ENCODE measurements at regions not wholly inside any gene's neighbourhood (a gene's known extent, or its start where the extent isn't known, plus 50 kb on each side); places are given as distances from the start of the nearest gene placed in this dataset.

DNA sequence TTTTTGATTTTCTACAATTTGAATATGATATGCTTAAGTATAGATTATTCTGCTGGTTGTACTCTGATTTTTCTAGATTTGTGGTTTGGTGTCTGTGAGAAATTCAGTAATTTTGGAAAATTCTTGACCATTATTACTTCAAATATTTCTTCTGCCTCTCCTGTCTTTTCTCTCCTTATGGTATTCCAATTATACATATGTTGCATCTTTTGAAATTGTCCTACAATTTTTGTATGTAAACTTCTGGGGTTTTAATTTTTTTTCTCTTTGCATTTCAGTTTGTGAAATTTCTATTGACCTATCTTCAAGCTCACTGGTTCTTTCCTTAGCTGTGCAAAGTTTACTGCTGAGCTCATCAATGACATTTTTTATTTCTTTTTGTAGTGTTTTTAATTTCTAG, 534.4 kb upstream of the SLC35B3 start:
- Histone ChIP-seq H3K4me2 (ENCODE audit: insufficient read depth, low read length) (no peak overlapping the region), H3K79me2 (ENCODE audit: control insufficient read depth, insufficient read depth, low read length) (no peaks in the 10 kb centered on the region), H3K9me3 (replicated peaks; ENCODE audit: control insufficient read depth, insufficient read depth, low read length) (peaks cover 2% of the 10 kb centered on the region), H3K4me1 (ENCODE audit: control insufficient read depth, extremely low read depth, insufficient read depth, low read length) (no peaks in the 10 kb centered on the region), H3K9me1 (replicated peaks; ENCODE audit: control insufficient read depth, extremely low read depth, insufficient read depth, low read length) (no peaks in the 10 kb centered on the region), H3K4me3 (replicated peaks in 1 of 3; ENCODE audit: insufficient read depth in 1 of 3, low read depth in 1 of 3, low read length in 3 of 3) (no peak overlapping the region), H3K27me3 (ENCODE audit: control insufficient read depth in 2 of 2, insufficient read depth in 2 of 2, low read length in 2 of 2) (no peaks in the 10 kb centered on the region), H2AFZ (ENCODE audit: low read depth, low read length) (no peak overlapping the region), H3K36me3 (ENCODE audit: control insufficient read depth in 2 of 2, extremely low read depth in 1 of 2, insufficient read depth in 2 of 2, low read length in 2 of 2) (no peaks in the 10 kb centered on the region), H3K27ac (ENCODE audit: insufficient read depth, low read depth, low read length) (no peak overlapping the region), H3K9ac (replicated peaks; ENCODE audit: extremely low read depth, insufficient read depth, low read length) (no peak overlapping the region), H4K20me1 (replicated peaks; ENCODE audit: control insufficient read depth, extremely low read depth, insufficient read depth, low read length) (no peaks in the 10 kb centered on the region)
- no TSS peak for BruUV-seq (replicated peaks)
- no peak for FAIRE-seq
- intact Hi-C loops (cut with micrococcal nuclease) (no loop called here), dilution Hi-C loops (cut with MboI; ENCODE audit: extremely low pct_ligation_motif_present, low sequenced_read_pairs) (no loop called here)
- TF ChIP-seq POLR2AphosphoS5 (IDR thresholded peaks at IDR 0.05; ENCODE audit: insufficient read depth, low read depth, low read length) (no peak), FOS (IDR thresholded peaks at IDR 0.05; ENCODE audit: borderline replicate concordance, insufficient read depth, low read length) (no peak), MYC (IDR thresholded peaks at IDR 0.05; ENCODE audit: low read depth, low read length) (no peak), POLR2A (IDR thresholded peaks at IDR 0.05; ENCODE audit: low read depth, low read length) (no peak), JUN (IDR thresholded peaks at IDR 0.05; ENCODE audit: borderline replicate concordance, insufficient read depth, insufficient read length, low read depth) (no peak), EZH2 (IDR thresholded peaks at IDR 0.05; ENCODE audit: borderline replicate concordance, low read depth, low read length, severe bottlenecking) (no peak), GATA2 (IDR thresholded peaks at IDR 0.05; ENCODE audit: insufficient read depth, insufficient read length, low read depth, low read length) (no peak)
- TF ChIP-seq, protein P1, sequence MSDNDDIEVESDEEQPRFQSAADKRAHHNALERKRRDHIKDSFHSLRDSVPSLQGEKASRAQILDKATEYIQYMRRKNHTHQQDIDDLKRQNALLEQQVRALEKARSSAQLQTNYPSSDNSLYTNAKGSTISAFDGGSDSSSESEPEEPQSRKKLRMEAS (IDR thresholded peaks at IDR 0.05; ENCODE audit: insufficient read depth, insufficient read length), result no peak
- TF ChIP-seq, protein P2, sequence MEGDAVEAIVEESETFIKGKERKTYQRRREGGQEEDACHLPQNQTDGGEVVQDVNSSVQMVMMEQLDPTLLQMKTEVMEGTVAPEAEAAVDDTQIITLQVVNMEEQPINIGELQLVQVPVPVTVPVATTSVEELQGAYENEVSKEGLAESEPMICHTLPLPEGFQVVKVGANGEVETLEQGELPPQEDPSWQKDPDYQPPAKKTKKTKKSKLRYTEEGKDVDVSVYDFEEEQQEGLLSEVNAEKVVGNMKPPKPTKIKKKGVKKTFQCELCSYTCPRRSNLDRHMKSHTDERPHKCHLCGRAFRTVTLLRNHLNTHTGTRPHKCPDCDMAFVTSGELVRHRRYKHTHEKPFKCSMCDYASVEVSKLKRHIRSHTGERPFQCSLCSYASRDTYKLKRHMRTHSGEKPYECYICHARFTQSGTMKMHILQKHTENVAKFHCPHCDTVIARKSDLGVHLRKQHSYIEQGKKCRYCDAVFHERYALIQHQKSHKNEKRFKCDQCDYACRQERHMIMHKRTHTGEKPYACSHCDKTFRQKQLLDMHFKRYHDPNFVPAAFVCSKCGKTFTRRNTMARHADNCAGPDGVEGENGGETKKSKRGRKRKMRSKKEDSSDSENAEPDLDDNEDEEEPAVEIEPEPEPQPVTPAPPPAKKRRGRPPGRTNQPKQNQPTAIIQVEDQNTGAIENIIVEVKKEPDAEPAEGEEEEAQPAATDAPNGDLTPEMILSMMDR (IDR thresholded peaks at IDR 0.05; ENCODE audit: extremely low read depth in 1 of 2, insufficient read depth in 1 of 2, low read depth in 1 of 2, low read length in 2 of 2), result no peak
- CTCF ChIA-PET, result interaction anchor here (1.3 kb wide), 1 partner anchor 13 kb away, joined by 4 read pairs; no protein-coding TSS in a partner anchor
- POLR2A ChIA-PET, result no interaction called here
- no peak for DNase-seq (ENCODE audit: low read depth, low spot score)
